SU-DHL-6 (cell line): ENCODE measurements at regions not wholly inside any gene's neighbourhood (a gene's known extent, or its start where the extent isn't known, plus 50 kb on each side); places are given as distances from the start of the nearest gene placed in this dataset.

Experiments
- H2AFZ ChIP-seq: fragments of 200-600 bp; sonication (generic); 2 replicates; pipeline ENCODE4 v1.6.1; 2014; ENCODE audit warnings: low read depth, mild to moderate bottlenecking, moderate library complexity, mixed read lengths, antibody characterized with exemption, low read length; ENCODE audit not compliant: severe bottlenecking
- H3F3A ChIP-seq: fragments of 200-600 bp; shearing (Covaris generic); 2 replicates; pipeline ENCODE4 v1.6.0; 2016; ENCODE audit warnings: antibody characterized with exemption, mild to moderate bottlenecking; ENCODE audit not compliant: insufficient read depth
- H3K27ac ChIP-seq: fragments of 200-600 bp; sonication (generic); 2 replicates; pipeline ENCODE4 v1.5.1; 2016; ENCODE audit warnings: low read depth, mild to moderate bottlenecking, low read length, moderate library complexity, mixed read lengths
- H3K27me3 ChIP-seq: fragments of 200-600 bp; sonication (generic), shearing (Covaris generic); 2 replicates; pipeline ENCODE4 v1.6.0; 2014; ENCODE audit warnings: mild to moderate bottlenecking, low read length
- H3K36me3 ChIP-seq: fragments of 200-600 bp; sonication (generic); 2 replicates; pipeline ENCODE4 v1.6.1; 2014; ENCODE audit warnings: mild to moderate bottlenecking, low read length, mixed read lengths
- H3K4me2 ChIP-seq: fragments of 300-600, 200-600 bp; shearing (Covaris generic), sonication (generic); 2 replicates; pipeline ENCODE4 v1.6.0; 2014; ENCODE audit warnings: low read length, low read depth, mild to moderate bottlenecking; ENCODE audit not compliant: poor library complexity, severe bottlenecking
- H3K4me3 ChIP-seq: fragments of 200-600 bp; sonication (generic); 2 replicates; pipeline ENCODE4 v1.5.1; 2014; ENCODE audit warnings: antibody characterized with exemption, low read length, mild to moderate bottlenecking, mixed read lengths; ENCODE audit not compliant: insufficient read depth, poor library complexity, severe bottlenecking
- H3K79me2 ChIP-seq: fragments of 200-600 bp; sonication (generic); 2 replicates; pipeline ENCODE4 v1.6.1; 2014; ENCODE audit warnings: mild to moderate bottlenecking, low read length, moderate library complexity; ENCODE audit not compliant: insufficient read depth
- H3K9ac ChIP-seq: fragments of 200-600 bp; sonication (generic); 2 replicates; pipeline ENCODE4 v1.7.0; 2014; ENCODE audit warnings: mild to moderate bottlenecking, low read length
- H3K9me2 ChIP-seq: fragments of 200-600 bp; sonication (generic); replicated peaks from 2 replicates; pipeline ENCODE4 v1.6.1; 2014; ENCODE audit warnings: low read length; ENCODE audit not compliant: insufficient read depth
- H3K9me3 ChIP-seq: fragments of 200-600 bp; sonication (generic); 2 replicates; pipeline ENCODE4 v1.6.1; 2014; ENCODE audit warnings: low read length, mixed read lengths; ENCODE audit not compliant: insufficient read depth
- H4K20me1 ChIP-seq: fragments of 200-600 bp; sonication (generic); 2 replicates; pipeline ENCODE4 v1.6.1; 2014; ENCODE audit warnings: low read depth, mild to moderate bottlenecking, antibody characterized with exemption, low read length, moderate library complexity, mixed read lengths
- EZH2phosphoT487 ChIP-seq: fragments of 200-600 bp; sonication (generic), shearing (Covaris generic); conservative IDR thresholded peaks from 2 replicates; pipeline ENCODE4 v1.6.1; 2018; ENCODE audit warnings: mild to moderate bottlenecking, antibody characterized with exemption, low read length, moderate library complexity, mixed read lengths
- TF ChIP-seq, protein P1 (sequence below): fragments of 200-600 bp; sonication (generic); IDR thresholded peaks from one replicate; pipeline ENCODE4 v1.5.1; 2017; ENCODE audit warnings: antibody characterized with exemption, mild to moderate bottlenecking, low read length, moderate library complexity; ENCODE audit not compliant: insufficient read depth, poor library complexity, severe bottlenecking

- Histone ChIP-seq H4K20me1 (no peaks in the 10 kb centered on the region), H3K27ac (no peak overlapping the region), H3K9me3 (no peaks in the 10 kb centered on the region), H3K27me3 (no peaks in the 10 kb centered on the region), H3K4me2 (no peak overlapping the region), H2AFZ (no peak overlapping the region), H3F3A (no peaks in the 10 kb centered on the region), H3K9ac (no peak overlapping the region), H3K9me2 (no peaks in the 10 kb centered on the region), H3K79me2 (no peaks in the 10 kb centered on the region), H3K4me3 (no peak overlapping the region), H3K36me3 (no peaks in the 10 kb centered on the region)
- TF ChIP-seq, protein P1, sequence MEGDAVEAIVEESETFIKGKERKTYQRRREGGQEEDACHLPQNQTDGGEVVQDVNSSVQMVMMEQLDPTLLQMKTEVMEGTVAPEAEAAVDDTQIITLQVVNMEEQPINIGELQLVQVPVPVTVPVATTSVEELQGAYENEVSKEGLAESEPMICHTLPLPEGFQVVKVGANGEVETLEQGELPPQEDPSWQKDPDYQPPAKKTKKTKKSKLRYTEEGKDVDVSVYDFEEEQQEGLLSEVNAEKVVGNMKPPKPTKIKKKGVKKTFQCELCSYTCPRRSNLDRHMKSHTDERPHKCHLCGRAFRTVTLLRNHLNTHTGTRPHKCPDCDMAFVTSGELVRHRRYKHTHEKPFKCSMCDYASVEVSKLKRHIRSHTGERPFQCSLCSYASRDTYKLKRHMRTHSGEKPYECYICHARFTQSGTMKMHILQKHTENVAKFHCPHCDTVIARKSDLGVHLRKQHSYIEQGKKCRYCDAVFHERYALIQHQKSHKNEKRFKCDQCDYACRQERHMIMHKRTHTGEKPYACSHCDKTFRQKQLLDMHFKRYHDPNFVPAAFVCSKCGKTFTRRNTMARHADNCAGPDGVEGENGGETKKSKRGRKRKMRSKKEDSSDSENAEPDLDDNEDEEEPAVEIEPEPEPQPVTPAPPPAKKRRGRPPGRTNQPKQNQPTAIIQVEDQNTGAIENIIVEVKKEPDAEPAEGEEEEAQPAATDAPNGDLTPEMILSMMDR: no peak
- TF ChIP-seq EZH2phosphoT487: no peak
These were observed 265.1 kb downstream of the TJP1 start for GRCh38 chr15:29557171-29557570.

GRCh38 chr15:29556380-29556779 lies 265.9 kb downstream of the TJP1 start:
- Histone ChIP-seq H3F3A (no peaks in the 10 kb centered on the region), H3K27ac (no peak overlapping the region), H2AFZ (no peak overlapping the region), H4K20me1 (no peaks in the 10 kb centered on the region), H3K4me3 (no peak overlapping the region), H3K27me3 (no peaks in the 10 kb centered on the region), H3K79me2 (no peaks in the 10 kb centered on the region), H3K4me2 (no peak overlapping the region), H3K9me3 (no peaks in the 10 kb centered on the region), H3K9me2 (no peaks in the 10 kb centered on the region), H3K36me3 (no peaks in the 10 kb centered on the region), H3K9ac (no peak overlapping the region)
- TF ChIP-seq, protein P1: no peak
- TF ChIP-seq EZH2phosphoT487: no peak

DNA sequence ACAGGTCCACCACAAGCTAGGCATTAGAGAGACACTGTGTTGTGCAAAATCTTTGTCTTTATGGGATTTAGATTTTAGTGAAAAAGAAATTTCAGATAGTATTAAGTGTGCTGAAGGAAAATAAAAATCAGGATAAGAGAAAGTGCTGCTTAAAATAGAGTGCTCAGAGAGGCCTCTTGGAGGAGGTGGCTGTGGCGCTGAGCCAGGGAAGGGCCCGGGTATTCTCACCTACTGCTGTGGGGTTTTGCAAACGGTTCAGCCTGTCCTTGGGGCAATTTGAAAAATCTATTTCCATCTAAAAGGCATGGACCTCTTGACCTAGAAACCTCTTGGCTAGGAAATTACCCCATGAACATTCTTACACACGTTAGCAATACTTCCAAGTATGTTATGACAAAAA lies 267.7 kb downstream of the TJP1 start:
- Histone ChIP-seq H4K20me1 (no peaks in the 10 kb centered on the region), H3K27me3 (no peaks in the 10 kb centered on the region), H3K36me3 (no peaks in the 10 kb centered on the region), H3K79me2 (no peaks in the 10 kb centered on the region), H3K9me3 (no peaks in the 10 kb centered on the region), H3K9ac (no peak overlapping the region), H2AFZ (no peak overlapping the region), H3K4me3 (no peak overlapping the region), H3K9me2 (no peaks in the 10 kb centered on the region), H3K27ac (no peak overlapping the region), H3K4me2 (no peak overlapping the region), H3F3A (no peaks in the 10 kb centered on the region)
- TF ChIP-seq, protein P1: no peak
- TF ChIP-seq EZH2phosphoT487: no peak
